ENCODE measurements at regions not wholly inside any gene's neighbourhood (a gene's known extent, or its start where the extent isn't known, plus 50 kb on each side); places are given as distances from the start of the nearest gene placed in this dataset.
"Not testable (repeated sequence)": the region's sequence is repeated elsewhere in the genome, so short reads cannot be mapped to it uniquely, and the experiment has no call there.

DNA sequence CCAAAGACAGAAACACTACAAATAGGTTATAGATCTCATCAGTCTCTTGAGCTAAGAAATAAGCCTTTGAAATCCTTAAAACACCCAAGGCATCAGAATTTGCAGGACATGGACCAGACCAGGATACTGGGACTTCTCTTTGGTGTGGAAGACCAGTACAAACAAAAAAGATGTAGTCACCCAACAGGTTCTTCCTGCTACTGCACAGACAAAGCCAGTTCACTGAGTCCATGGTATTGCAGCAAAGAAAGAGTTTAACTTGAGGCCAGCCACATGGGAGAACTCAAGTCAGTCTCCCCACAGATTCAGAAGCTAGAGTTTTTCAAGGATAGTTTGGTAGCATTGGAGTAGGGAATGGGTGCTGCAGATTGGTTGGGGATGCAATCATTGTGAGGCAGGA, 169.6 kb upstream of the NDUFV2 start:
- POLR2A ChIA-PET (ENCODE audit: unreplicated experiment) = no interaction called here
- Histone ChIP-seq H3K36me3 (ENCODE audit: low read depth, low read length) (no peaks in the 10 kb centered on the region), H4K20me1 (ENCODE audit: low read length) (no peaks in the 10 kb centered on the region), H3K4me3 (ENCODE audit: low read length) (no peak overlapping the region), H3K4me2 (ENCODE audit: low read length) (no peak overlapping the region), H3K9me2 (replicated peaks; ENCODE audit: low read length) (no peaks in the 10 kb centered on the region), H3K9me3 (ENCODE audit: low read length) (peaks cover 18% of the 10 kb centered on the region; the same call in 1 of the 2 replicates), H3K9ac (ENCODE audit: low read length) (no peak overlapping the region), H2AFZ (ENCODE audit: low read length) (no peak overlapping the region), H3K27ac (ENCODE audit: low read length) (no peak overlapping the region), H3K4me1 (ENCODE audit: insufficient read depth, low read length) (peaks cover 12% of the 10 kb centered on the region; the same call in 1 of the 2 replicates), H3F3A (ENCODE audit: low read length, unreplicated experiment) (no peaks in the 10 kb centered on the region), H3K79me2 (ENCODE audit: low read length) (no peaks in the 10 kb centered on the region), H3K27me3 (ENCODE audit: low read length) (no peaks in the 10 kb centered on the region)
- DNase-seq = no peak
- no peak for TF ChIP-seq EZH2phosphoT487 (IDR thresholded peaks at IDR 0.05; ENCODE audit: borderline replicate concordance, low read length)
- no peak for TF ChIP-seq EZH2 (IDR thresholded peaks at IDR 0.05; ENCODE audit: low read length, unreplicated experiment)
- TF ChIP-seq, protein P1, sequence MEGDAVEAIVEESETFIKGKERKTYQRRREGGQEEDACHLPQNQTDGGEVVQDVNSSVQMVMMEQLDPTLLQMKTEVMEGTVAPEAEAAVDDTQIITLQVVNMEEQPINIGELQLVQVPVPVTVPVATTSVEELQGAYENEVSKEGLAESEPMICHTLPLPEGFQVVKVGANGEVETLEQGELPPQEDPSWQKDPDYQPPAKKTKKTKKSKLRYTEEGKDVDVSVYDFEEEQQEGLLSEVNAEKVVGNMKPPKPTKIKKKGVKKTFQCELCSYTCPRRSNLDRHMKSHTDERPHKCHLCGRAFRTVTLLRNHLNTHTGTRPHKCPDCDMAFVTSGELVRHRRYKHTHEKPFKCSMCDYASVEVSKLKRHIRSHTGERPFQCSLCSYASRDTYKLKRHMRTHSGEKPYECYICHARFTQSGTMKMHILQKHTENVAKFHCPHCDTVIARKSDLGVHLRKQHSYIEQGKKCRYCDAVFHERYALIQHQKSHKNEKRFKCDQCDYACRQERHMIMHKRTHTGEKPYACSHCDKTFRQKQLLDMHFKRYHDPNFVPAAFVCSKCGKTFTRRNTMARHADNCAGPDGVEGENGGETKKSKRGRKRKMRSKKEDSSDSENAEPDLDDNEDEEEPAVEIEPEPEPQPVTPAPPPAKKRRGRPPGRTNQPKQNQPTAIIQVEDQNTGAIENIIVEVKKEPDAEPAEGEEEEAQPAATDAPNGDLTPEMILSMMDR (conservative IDR thresholded peaks at IDR 0.05; ENCODE audit: low read depth, low read length) = no peak
- intact Hi-C loops (cut with micrococcal nuclease) = no loop called here
- CTCF ChIA-PET = no interaction called here
- BruUV-seq (replicated peaks) = no TSS peak
- no peak for ATAC-seq

DNA sequence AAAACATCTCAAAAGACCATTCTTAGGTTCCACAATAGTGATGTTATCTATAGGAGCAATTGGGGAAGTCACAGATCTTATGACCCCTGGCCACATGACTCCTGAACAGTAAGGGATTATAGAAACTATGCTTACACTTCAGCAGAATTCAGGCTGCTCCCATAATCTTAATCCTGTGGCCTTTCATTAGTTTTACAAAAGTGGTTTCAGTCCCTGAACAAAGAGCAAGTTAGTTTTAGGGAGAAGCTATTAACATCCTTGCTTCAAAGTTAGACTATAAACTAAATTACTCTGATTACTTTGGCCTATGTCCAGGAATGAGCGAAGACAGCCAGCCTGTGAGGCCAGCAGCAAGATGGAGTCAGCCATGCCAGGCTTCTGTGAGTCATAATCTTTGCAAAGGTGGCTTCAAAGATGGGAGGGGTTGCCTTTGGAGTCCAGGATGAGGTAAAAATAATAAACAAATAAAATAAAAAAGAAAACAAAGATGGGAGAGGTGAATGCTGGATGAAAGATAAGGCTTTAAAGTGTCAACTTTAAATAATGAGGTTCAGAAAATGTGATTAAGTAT, 168.7 kb upstream of the NDUFV2 start:
- no TSS peak for BruUV-seq (replicated peaks)

DNA sequence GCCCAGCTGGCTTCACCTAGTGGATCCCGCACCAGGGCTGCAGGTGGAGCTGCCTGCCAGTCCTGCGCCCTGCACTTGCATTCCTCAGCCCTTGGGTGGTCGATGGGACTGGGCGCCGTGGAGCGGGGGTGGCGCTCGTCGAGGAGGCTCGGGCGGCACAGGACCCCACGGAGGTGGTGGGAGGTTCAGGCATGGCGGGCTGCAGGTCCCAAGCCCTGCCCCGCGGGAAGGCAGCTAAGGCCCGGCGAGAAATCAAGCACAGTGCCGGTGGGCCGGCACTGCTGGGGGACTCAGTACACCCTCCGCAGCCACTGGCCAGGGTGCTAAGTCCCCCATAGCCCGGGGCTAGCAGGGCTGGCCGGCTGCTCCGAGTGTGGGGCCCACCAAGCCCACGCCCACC, 167.2 kb upstream of the NDUFV2 start:
- peaks cover 10% of the 10 kb centered on the region; the same call in 1 of the 2 replicates for H3K9me3 ChIP-seq (ENCODE audit: low read length)
- H3K27me3 ChIP-seq (ENCODE audit: low read length); intact Hi-C loops (cut with micrococcal nuclease); DNase-seq; H4K20me1 ChIP-seq (ENCODE audit: low read length); H3K79me2 ChIP-seq (ENCODE audit: low read length); H3K4me2 ChIP-seq (ENCODE audit: low read length); BruUV-seq (replicated peaks); H2AFZ ChIP-seq (ENCODE audit: low read length); H3K9me2 ChIP-seq (replicated peaks; ENCODE audit: low read length); ATAC-seq; H3K27ac ChIP-seq (ENCODE audit: low read length); H3K4me3 ChIP-seq (ENCODE audit: low read length); CTCF ChIA-PET; H3K36me3 ChIP-seq (ENCODE audit: low read depth, low read length); H3K9ac ChIP-seq (ENCODE audit: low read length); POLR2A ChIA-PET (ENCODE audit: unreplicated experiment); H3F3A ChIP-seq (ENCODE audit: low read length, unreplicated experiment): not testable (repeated sequence)
- H3K4me1 ChIP-seq (ENCODE audit: insufficient read depth, low read length) = peaks cover 12% of the 10 kb centered on the region; the same call in 1 of the 2 replicates

More for the DNA sequence above, 168.7 kb upstream of the NDUFV2 start:
- Histone ChIP-seq H3K4me1 (ENCODE audit: insufficient read depth, low read length) (peaks cover 12% of the 10 kb centered on the region; the same call in 1 of the 2 replicates), H3K4me3 (ENCODE audit: low read length) (no peak overlapping the region), H4K20me1 (ENCODE audit: low read length) (no peaks in the 10 kb centered on the region), H3F3A (ENCODE audit: low read length, unreplicated experiment) (no peaks in the 10 kb centered on the region), H3K9me3 (ENCODE audit: low read length) (peaks cover 18% of the 10 kb centered on the region; the same call in 1 of the 2 replicates), H3K36me3 (ENCODE audit: low read depth, low read length) (no peaks in the 10 kb centered on the region), H3K27me3 (ENCODE audit: low read length) (no peaks in the 10 kb centered on the region), H3K27ac (ENCODE audit: low read length) (no peak overlapping the region), H2AFZ (ENCODE audit: low read length) (no peak overlapping the region), H3K9ac (ENCODE audit: low read length) (no peak overlapping the region), H3K79me2 (ENCODE audit: low read length) (no peaks in the 10 kb centered on the region), H3K9me2 (replicated peaks; ENCODE audit: low read length) (no peaks in the 10 kb centered on the region), H3K4me2 (ENCODE audit: low read length) (no peak overlapping the region)
- ChIA-PET POLR2A (ENCODE audit: unreplicated experiment) (no interaction called here), CTCF (interaction anchor here (0.5 kb wide), 2 partner anchors 133 to 227 kb away, joined by 3 to 8 read pairs; no protein-coding TSS in a partner anchor)
- peak; percentile 83 for ATAC-seq
- intact Hi-C loops (cut with micrococcal nuclease) = no loop called here
- TF ChIP-seq EZH2phosphoT487 (IDR thresholded peaks at IDR 0.05; ENCODE audit: borderline replicate concordance, low read length) (no peak), EZH2 (IDR thresholded peaks at IDR 0.05; ENCODE audit: low read length, unreplicated experiment) (no peak)
- TF ChIP-seq, protein P1 (conservative IDR thresholded peaks at IDR 0.05; ENCODE audit: low read depth, low read length) = no peak
- DNase-seq = peak; percentile 39

Data from PC-3 (cell line).